Femur (tissue), 1 donor: ENCODE measurements at regions not wholly inside any gene's neighbourhood (a gene's known extent, or its start where the extent isn't known, plus 50 kb on each side); places are given as distances from the start of the nearest gene placed in this dataset.
A peak's percentile ranks its signal among the peaks of the same experiment; 100 is the strongest.
"Not testable (repeated sequence)": the region's sequence is repeated elsewhere in the genome, so short reads cannot be mapped to it uniquely, and the experiment has no call there.

ENCODE experiments used
- DNase-seq: peaks from one replicate; pipeline ENCODE4 v3.0.0-alpha.2; 2017

DNA sequence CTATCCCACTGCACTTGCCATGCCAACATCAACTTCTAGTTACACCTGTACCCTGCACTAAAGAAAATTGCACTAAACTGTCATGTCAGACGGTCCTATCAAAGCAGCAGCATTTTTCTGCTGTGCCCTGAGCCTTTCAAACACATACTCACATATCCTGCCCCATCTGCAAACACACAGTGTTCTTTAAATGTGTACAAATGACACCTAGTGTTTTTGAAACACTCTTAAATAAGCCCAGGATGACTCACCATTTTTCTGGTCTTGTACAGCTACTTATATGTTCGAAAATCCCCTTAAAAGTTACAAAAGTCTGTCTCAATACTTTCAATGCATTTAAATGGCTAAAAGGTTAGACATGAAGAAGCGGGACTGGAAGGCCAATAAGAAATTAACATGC lies 346.7 kb upstream of the PPARGC1A start:
- no peak for DNase-seq

DNA sequence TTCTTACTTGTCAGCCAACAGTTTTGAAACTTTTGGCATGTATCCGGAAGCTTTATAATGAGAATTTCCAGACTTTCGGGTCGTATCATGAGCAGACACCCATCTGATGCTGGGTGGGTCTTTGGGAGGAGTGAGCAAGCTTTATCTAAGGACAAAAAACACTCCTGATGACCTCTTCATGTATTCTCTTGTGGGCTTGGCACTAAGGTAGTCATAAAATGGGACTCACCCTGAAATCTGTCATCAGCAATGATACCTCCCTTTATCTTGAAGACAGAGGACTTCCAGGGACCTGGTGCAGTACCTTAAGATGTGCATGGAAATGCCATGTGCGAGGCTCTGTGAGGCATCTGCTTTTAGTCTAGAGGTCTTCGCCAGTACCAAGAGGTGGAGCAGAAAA lies 346.3 kb upstream of the PPARGC1A start:
- DNase-seq = no peak

DNA sequence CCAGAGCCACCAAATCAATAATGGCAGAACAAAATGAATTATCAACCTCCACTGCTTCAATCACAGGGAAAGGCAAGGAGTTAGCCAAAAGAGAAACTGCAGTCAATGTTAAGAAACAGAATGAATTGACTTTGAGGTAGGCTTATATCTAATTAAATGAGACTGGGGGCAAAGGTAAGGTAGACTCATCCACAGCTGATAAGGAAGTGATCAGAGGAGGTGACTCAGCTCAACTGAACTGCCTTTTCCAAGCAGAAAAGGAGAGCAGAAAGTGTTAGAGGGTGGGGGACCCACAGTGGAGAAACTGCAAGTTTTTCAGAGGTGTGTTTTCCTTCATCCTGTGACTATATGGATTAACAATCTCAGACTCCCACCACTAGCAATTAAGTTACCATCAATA lies 345.8 kb upstream of the PPARGC1A start:
- no peak for DNase-seq

DNA sequence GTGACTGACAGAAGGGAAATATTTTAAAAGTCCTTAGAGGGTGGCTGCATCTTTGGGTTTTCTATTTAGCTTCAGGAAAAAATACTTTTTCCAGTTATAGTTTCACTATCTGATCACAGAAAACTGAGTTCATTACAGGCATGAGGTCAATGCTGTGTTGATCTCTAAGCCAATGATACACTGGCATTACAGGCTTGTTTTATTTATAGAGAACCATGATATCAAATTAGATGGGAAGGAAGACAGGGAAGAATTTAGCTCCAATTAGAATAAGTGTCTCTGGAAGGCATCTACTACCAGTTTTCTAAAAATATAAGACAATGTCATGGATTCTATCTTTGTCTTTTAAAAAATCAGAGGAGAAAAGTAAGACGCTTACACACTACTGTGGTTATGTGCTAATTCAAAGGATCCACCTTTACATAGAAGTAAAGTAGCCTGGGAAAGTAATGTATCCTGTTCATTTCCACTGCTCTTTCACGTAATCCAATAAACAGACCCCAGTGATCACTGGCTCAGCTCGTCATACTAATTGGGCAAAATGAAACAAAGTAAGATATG lies 344.5 kb upstream of the PPARGC1A start:
- DNase-seq = no peak

DNA sequence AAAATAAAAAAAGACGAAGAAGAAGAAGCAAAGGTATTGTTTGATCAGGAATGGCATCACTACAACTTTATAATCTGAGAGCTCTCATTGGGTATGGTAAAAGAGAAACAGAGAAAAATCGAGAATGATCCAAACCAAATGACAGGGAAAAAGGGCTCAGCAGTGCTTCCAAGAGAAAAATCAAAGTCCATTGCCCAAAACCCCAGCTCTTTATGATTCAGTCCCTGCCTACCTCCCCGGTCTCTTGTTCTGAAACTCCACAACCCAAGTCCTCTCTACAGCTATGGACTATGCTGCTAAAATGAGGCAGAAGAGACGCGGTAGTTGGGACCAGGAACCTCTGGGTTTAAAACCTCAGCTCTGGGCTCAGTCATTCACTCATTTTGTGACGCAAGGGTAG lies 341.1 kb upstream of the PPARGC1A start:
- no peak for DNase-seq

DNA sequence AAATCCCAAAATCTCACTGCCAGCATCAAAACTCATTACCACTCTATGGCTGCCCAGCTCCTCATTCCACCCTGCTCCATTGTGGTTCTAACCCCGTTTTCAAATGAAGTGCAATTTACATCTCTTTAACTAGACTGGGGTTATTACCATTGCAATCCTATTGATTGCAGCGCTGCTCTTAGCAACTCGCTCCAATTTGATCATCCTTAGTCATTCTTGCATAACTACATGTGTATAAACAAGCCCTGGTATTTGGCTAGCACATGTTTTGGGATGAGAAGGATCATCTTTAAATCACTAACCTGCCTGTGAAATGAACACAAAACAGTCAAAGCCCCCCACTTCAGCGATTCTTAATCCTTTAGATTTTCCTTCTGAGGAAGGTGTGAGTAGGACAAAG lies 340.1 kb upstream of the PPARGC1A start:
- DNase-seq = no peak

GRCh38 chr4:24228692-24229091 lies 338.8 kb upstream of the PPARGC1A start:
- no peak for DNase-seq

DNA sequence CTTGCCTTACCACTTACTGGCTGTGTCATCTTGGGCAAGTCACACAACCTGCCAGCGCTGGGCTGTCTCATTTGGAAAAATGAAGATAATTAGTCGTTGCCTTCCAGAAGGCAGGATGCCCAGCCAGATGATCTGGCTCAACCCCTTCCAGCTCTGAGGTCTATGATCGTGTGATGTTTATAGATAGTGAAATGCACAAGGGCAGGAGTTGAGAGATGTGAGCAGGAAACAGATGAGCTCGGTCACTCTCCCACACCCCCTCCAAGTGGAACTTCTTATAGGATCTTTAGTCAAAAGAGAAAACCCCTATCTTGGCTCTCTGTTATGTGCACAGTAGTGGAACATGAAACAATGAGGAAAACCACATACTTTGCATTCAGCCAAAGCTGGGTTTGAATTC lies 336.8 kb upstream of the PPARGC1A start:
- DNase-seq = no peak

DNA sequence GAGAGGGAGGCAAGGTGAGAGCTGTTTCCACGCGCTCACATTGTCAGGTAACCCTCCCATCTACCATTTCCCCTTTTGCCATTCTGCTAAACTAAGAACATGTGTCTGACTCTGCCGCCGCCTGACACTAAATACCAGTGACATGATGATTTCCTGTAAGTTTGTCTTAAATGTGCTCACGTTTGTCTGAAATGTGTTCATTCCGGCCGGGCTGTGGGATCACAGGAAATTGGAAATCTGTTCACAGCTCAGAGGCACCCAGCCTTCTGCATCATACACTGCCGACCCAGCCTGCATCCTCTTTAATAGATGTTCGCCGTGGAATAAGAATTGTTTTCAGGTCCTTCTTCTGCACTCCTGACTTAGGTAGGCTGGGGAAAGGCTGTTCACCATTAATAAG lies 336.2 kb upstream of the PPARGC1A start:
- DNase-seq = peak; percentile 34

- DNase-seq = no peak
Measured at GRCh38 chr4:24224446-24224845, 334.6 kb upstream of the PPARGC1A start.

- DNase-seq = no peak
Measured at GRCh38 chr4:24219209-24219608, 329.4 kb upstream of the PPARGC1A start.

DNA sequence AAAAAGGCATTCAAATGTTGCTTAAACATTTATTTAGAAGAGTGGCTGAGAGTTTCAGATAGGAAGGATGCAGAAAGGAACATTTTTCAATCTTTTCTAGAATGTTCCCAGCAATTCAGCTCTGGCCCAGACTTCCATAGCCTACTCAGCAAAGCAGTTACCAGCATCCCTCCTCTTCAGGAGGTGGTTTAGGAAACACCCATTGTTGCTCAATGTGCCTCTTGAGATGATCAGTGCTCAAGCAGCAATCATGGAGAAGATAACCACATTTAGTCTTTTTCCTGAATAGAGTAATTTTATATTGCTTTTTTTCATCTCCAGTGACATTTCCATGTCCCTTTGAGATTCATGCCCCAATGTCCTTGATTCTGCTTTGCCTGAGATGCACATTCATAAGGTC lies 328.7 kb upstream of the PPARGC1A start:
- DNase-seq = no peak

DNA sequence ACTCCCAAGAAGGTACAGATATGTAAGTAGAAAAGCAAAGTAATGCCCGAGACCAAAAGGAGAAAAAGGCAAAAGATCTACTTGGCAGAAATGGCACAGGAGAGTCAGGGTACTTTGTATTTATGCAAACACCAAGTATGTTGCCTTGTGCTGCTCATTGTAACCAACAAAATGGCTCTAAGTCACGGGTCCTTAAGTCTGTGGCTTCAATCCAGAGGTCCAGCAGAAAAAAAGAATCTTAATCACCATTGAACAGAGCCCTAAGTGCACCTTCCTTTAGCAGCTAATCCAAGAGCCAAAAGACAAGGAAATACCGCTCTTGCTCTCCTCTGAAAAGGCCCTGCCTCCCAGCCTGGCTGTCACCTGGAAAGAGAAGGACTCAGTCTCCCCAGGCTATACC lies 324.9 kb upstream of the PPARGC1A start:
- no peak for DNase-seq

- DNase-seq = no peak
Measured at GRCh38 chr4:24213961-24214360, 324.1 kb upstream of the PPARGC1A start.

DNA sequence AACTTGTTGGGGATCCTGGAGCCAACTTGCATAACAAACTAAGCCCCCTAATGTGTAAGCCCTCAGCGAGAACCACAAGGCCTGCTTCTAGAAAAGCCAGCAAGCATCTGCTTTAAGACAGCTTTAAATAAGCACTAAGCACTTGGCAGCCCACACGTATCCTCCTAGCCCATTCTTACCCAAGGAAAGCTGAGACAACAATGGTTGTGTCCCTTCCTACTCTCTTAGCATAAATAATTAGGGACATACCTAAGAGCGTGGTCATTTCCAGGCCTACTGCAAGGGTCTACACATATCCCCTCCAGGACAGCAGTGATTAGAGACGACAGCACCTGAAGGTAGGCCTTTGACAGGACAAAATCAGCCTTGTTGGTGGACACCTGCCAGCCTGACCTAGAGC lies 322.8 kb upstream of the PPARGC1A start:
- DNase-seq = no peak

DNA sequence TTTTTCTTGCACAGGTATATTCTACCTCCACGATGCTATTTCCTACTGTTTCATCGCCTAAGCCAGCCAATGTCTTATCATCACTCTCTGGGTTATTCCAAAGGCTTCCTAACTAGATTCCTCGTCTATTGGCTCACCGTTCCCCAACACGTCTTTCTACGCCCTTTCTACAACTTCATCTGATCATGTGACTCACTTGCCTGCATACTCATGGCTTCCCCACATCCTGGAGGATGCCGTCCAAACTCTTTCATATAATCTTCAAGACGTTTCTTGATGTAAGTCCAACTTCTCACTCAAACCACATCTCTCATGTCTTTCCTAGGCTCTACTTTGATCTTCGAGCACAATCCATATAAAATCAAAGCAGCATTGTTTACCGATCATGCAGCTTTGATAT lies 322.0 kb upstream of the PPARGC1A start:
- no peak for DNase-seq

DNA sequence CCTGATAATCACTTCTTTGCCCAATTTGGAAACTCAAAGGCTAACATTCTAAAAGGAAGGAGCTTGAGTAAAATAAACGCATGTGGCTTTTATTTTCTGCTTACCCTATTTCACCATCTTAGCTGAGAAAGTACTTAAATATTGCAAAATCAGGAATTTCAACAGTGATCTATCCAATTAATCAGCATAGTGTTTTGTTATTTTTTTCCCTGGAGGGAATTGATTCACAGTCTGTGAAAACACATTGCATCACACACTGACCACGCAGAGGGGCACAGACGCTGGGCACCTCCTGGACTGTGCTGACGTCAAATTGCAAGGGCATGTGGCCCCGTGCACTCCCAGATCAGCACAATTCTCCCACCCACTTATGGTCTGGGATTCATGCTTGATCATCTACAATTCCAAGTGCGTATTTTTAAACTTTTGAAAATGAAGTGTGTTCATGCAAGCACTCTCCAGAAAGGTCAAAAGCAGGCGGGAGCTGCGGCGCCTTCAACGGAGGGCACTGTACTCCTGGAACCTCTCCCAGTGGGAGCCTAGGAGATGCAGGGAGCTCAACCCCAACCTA lies 320.6 kb upstream of the PPARGC1A start:
- DNase-seq = no peak

DNA sequence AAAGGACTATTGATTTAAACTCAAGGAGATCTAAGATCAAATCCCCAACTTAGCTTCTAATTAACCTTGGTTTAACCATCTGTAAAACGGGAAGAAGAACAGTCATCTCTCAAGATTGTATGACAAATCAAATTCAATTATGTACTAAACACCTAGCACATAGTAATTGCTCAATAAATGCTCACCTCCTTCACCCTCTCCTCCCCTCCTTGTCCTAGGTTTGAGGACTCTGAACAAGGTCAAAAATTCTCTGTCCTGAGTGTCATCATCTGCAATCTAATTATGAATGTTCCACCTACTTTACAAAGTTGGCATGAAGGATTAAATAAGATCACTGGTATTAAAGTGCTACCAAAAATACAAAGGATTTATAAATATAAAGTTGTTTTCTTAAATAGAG lies 320.1 kb upstream of the PPARGC1A start:
- DNase-seq = no peak

GRCh38 chr4:24209131-24209530 lies 319.3 kb upstream of the PPARGC1A start:
- DNase-seq = no peak

- no peak for DNase-seq
Measured at GRCh38 chr4:24208691-24209090, 318.8 kb upstream of the PPARGC1A start.

- DNase-seq = not testable (repeated sequence)
Measured at GRCh38 chr4:24204708-24205107, 314.9 kb upstream of the PPARGC1A start.

DNA sequence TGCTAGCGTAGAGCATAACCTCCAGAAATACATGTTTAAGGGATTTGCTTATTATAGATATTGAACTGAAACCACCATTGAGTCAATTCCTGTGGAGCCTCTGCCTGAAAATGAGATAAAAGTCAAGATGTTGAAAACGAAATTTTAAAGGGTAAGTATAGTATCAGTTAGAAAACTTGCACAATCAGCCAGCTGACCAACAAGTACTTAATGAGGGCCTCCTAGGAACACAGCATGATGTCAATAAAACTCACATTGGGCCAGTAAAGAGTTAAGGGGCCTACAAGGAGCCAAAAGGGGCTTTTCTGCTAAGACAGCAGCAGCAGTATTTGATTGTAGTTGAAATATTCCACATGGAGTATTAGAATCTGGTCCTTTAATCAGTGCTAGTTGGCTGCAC lies 314.1 kb upstream of the PPARGC1A start:
- DNase-seq = no peak

- DNase-seq = no peak
Measured at GRCh38 chr4:24202579-24202978, 312.7 kb upstream of the PPARGC1A start.

GRCh38 chr4:24197955-24198354 lies 308.1 kb upstream of the PPARGC1A start:
- no peak for DNase-seq

DNA sequence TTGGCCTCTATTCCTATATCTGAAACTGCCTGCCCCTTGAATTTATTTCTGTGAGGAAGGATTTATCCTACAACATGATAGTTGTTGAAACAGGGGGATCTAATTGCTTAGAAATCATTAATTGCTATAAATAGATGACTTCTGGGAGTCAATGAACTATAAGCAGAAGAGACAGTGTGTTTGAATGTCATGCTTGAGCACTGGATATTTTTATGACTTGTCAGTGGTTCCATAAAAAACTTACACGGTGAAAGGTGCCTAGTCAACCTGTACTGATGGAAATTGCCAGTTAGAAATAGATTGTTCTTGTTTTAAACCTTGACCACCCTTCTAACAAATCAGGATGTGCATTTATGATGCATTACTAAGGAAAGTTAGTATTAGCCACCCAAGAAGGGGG lies 306.9 kb upstream of the PPARGC1A start:
- DNase-seq = no peak
